Body of pancreas (tissue), 4 donors: ENCODE measurements at regions not wholly inside any gene's neighbourhood (a gene's known extent, or its start where the extent isn't known, plus 50 kb on each side); places are given as distances from the start of the nearest gene placed in this dataset.

Experiments used
- CTCF ChIP-seq, 7 experiments: fragments of 450-650 bp in 4 of 7; fragments of 200-600 bp in 3 of 7; sonication (generic) in 3 of 7; IDR thresholded peaks; one replicate each; pipeline ENCODE4 v1.5.1; 2016 to 2019; ENCODE audit warnings: antibody characterized with exemption in 7 of 7
- POLR2A ChIP-seq, 3 donors: fragments of 450-650 bp; IDR thresholded peaks; one replicate each; pipeline ENCODE4 v1.6.1; 2016; ENCODE audit warnings: antibody characterized with exemption in 3 of 3, mild to moderate bottlenecking in 2 of 3

DNA sequence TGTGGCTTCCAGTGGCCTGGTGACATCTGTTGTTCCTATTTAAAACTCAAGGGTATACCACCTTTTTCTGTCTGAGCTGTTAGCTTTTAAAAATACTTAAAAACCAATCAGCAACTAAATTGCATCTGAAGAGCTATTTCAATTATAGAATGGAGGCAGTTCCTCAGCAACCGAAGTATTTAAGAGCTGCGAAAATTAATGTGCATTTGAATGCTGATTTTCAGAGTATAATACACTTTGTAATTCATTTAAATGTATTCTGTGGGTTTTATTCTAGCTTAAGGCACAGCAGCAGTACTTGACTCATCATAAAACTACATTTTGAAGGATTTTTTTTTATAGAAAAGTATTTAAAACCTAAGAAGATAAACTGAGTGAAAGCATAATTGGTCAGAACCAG, 404.9 kb upstream of the PRKCQ start:
- TF ChIP-seq CTCF (IDR thresholded peaks at IDR 0.05), result no peak
- no peak for TF ChIP-seq POLR2A (IDR thresholded peaks at IDR 0.05)
